H9 (cell line): ENCODE measurements at regions not wholly inside any gene's neighbourhood (a gene's known extent, or its start where the extent isn't known, plus 50 kb on each side); places are given as distances from the start of the nearest gene placed in this dataset.

Source experiments
- DNase-seq: peaks from one replicate; pipeline ENCODE4 v3.0.0-alpha.2; 2017
- H2AFZ ChIP-seq: one replicate; pipeline ENCODE4 v1.6.1; 2013; ENCODE audit warnings: mild to moderate bottlenecking, low read length, control low read depth, moderate library complexity
- H2AK5ac ChIP-seq: 2 replicates; pipeline ENCODE4 v1.6.1; 2013; ENCODE audit warnings: low read length, control low read depth, mixed read lengths; ENCODE audit not compliant: insufficient read length
- H2BK120ac ChIP-seq: one replicate; pipeline ENCODE4 v1.6.1; 2013; ENCODE audit warnings: low read depth, mild to moderate bottlenecking, low read length, control low read depth, inconsistent platforms; ENCODE audit not compliant: poor library complexity, severe bottlenecking
- H2BK12ac ChIP-seq: 2 replicates; pipeline ENCODE4 v1.6.1; 2013; ENCODE audit warnings: low read length, control low read depth, mixed read lengths, low read depth; ENCODE audit not compliant: insufficient read length
- H2BK15ac ChIP-seq: 2 replicates; pipeline ENCODE4 v1.6.1; 2013; ENCODE audit warnings: low read depth, low read length, control low read depth
- H2BK20ac ChIP-seq: one replicate; pipeline ENCODE4 v1.6.1; 2013; ENCODE audit warnings: low read depth, mild to moderate bottlenecking, low read length, control low read depth, inconsistent platforms; ENCODE audit not compliant: poor library complexity, severe bottlenecking
- H2BK5ac ChIP-seq: 2 replicates; pipeline ENCODE4 v1.6.1; 2013; ENCODE audit warnings: low read length, control low read depth, mixed read lengths; ENCODE audit not compliant: insufficient read length
- H3K14ac ChIP-seq: 2 replicates; pipeline ENCODE4 v1.6.1; 2013; ENCODE audit warnings: low read length, control low read depth; ENCODE audit not compliant: insufficient read depth
- H3K18ac ChIP-seq: 2 replicates; pipeline ENCODE4 v1.6.1; 2013; ENCODE audit warnings: low read depth, mild to moderate bottlenecking, mixed read lengths, low read length, control low read depth; ENCODE audit not compliant: insufficient read length
- H3K23ac ChIP-seq: 2 replicates; pipeline ENCODE4 v1.6.1; 2013; ENCODE audit warnings: low read length, control low read depth, mixed read lengths, low read depth; ENCODE audit not compliant: insufficient read length
- H3K23me2 ChIP-seq: 2 replicates; pipeline ENCODE4 v1.6.1; 2013; ENCODE audit warnings: low read depth, mild to moderate bottlenecking, mixed read lengths, low read length, control low read depth; ENCODE audit not compliant: insufficient read length, poor library complexity, severe bottlenecking
- H3K27ac ChIP-seq: 2 replicates; pipeline ENCODE4 v1.5.1; 2013; ENCODE audit warnings: low read length, control low read depth, mixed read lengths, low read depth; ENCODE audit not compliant: insufficient read length
- H3K27me3 ChIP-seq: 2 replicates; pipeline ENCODE4 v1.6.1; 2013; ENCODE audit warnings: low read length, control low read depth, inconsistent platforms; ENCODE audit not compliant: insufficient read depth
- H3K4ac ChIP-seq: 2 replicates; pipeline ENCODE4 v1.6.1; 2013; ENCODE audit warnings: low read depth, mild to moderate bottlenecking, control low read depth, inconsistent platforms, low read length, moderate library complexity
- H3K4me1 ChIP-seq: 2 replicates; pipeline ENCODE4 v1.6.1; 2013; ENCODE audit warnings: low read length, control low read depth, inconsistent platforms; ENCODE audit not compliant: insufficient read depth
- H3K4me2 ChIP-seq: 2 replicates; pipeline ENCODE4 v1.6.1; 2013; ENCODE audit warnings: low read length, control low read depth, mixed read lengths; ENCODE audit not compliant: insufficient read length, insufficient read depth
- H3K56ac ChIP-seq: 2 replicates; pipeline ENCODE4 v1.6.1; 2013; ENCODE audit warnings: low read depth, mild to moderate bottlenecking, mixed read lengths, low read length, control low read depth; ENCODE audit not compliant: insufficient read length
- H3K79me1 ChIP-seq: 2 replicates; pipeline ENCODE4 v1.6.1; 2013; ENCODE audit warnings: low read depth, mild to moderate bottlenecking, moderate library complexity, low read length, control low read depth, inconsistent platforms; ENCODE audit not compliant: insufficient read depth, poor library complexity, severe bottlenecking
- H3K79me2 ChIP-seq: 2 replicates; pipeline ENCODE4 v1.6.1; 2013; ENCODE audit warnings: low read length, control low read depth, inconsistent platforms; ENCODE audit not compliant: insufficient read depth
- H3K9ac ChIP-seq: 2 replicates; pipeline ENCODE4 v1.6.1; 2013; ENCODE audit warnings: low read length, control low read depth, mixed read lengths; ENCODE audit not compliant: insufficient read length; ENCODE audit errors: extremely low read depth
- H3K9me3 ChIP-seq: one replicate; pipeline ENCODE4 v1.6.1; 2013; ENCODE audit warnings: low read depth, low read length, inconsistent platforms; ENCODE audit not compliant: control insufficient read depth
- H3T11ph ChIP-seq: one replicate; pipeline ENCODE4 v1.6.1; 2013; ENCODE audit warnings: mild to moderate bottlenecking, low read length, control low read depth, inconsistent platforms
- H4K20me1 ChIP-seq: one replicate; pipeline ENCODE4 v1.6.1; 2013; ENCODE audit not compliant: control insufficient read depth, insufficient read length, insufficient read depth
- H4K5ac ChIP-seq: 2 replicates; pipeline ENCODE4 v1.6.1; 2013; ENCODE audit warnings: low read depth, mild to moderate bottlenecking, mixed read lengths, low read length, control low read depth; ENCODE audit not compliant: insufficient read length
- H4K8ac ChIP-seq: replicated peaks from 2 replicates; pipeline ENCODE4 v1.6.1; 2013; ENCODE audit warnings: low read length, control low read depth, mixed read lengths, low read depth; ENCODE audit not compliant: insufficient read length
- H4K91ac ChIP-seq: 2 replicates; pipeline ENCODE4 v1.6.1; 2013; ENCODE audit warnings: low read depth, mild to moderate bottlenecking, moderate library complexity, mixed read lengths, low read length, control low read depth; ENCODE audit not compliant: insufficient read length
- H3K27ac Mint-ChIP-seq, 3 experiments: 2 replicates in 2 of 3; 3 replicates in 1 of 3; pipeline ENCODE4 v1.8.0; 2020 to 2021; ENCODE audit warnings: mixed read lengths in 3 of 3, mild to moderate bottlenecking in 1 of 3, moderate library complexity in 1 of 3
- H3K27me3 Mint-ChIP-seq: 2 replicates; pipeline ENCODE4 v1.8.0; 2021; ENCODE audit warnings: low read depth, mild to moderate bottlenecking, moderate library complexity, mixed read lengths
- H3K36me3 Mint-ChIP-seq, 3 experiments: 2 replicates in 2 of 3; 3 replicates in 1 of 3; pipeline ENCODE4 v1.8.0; 2020 to 2021; ENCODE audit warnings: low read depth in 3 of 3, mixed read lengths in 3 of 3; ENCODE audit not compliant: insufficient read depth in 1 of 3
- H3K4me1 Mint-ChIP-seq, 2 experiments: 2 replicates each; pipeline ENCODE4 v1.8.0; 2020; ENCODE audit warnings: mixed read lengths in 2 of 2
- H3K4me3 Mint-ChIP-seq, 2 experiments: 2 replicates in 1 of 2; 3 replicates in 1 of 2; pipeline ENCODE4 v1.8.0; 2020 to 2021; ENCODE audit warnings: mild to moderate bottlenecking in 2 of 2, mixed read lengths in 2 of 2, moderate library complexity in 1 of 2
- H3K9me3 Mint-ChIP-seq, 2 experiments: 2 replicates in 1 of 2; 3 replicates in 1 of 2; pipeline ENCODE4 v1.8.0; 2020; ENCODE audit warnings: mild to moderate bottlenecking in 2 of 2, mixed read lengths in 2 of 2, moderate library complexity in 1 of 2
- WGBS: extraction: QIAGEN DNeasy Blood & Tissue Kit; methylation state at CpG from one replicate; pipeline ENCODE4 v1.1.7; 2013; ENCODE audit warnings: missing lambda C conversion rate, low lambda C conversion rate, mixed read lengths; ENCODE audit not compliant: insufficient read length; ENCODE audit errors: extremely low coverage; 5-methylcytosine and 5-hydroxymethylcytosine counted together
- TF ChIP-seq, protein P1 (sequence below): fragments of 200-600 bp; sonication (generic); conservative IDR thresholded peaks from 3 replicates; pipeline ENCODE4 v1.8.0; 2021; ENCODE audit warnings: antibody characterized with exemption, mild to moderate bottlenecking

DNA sequence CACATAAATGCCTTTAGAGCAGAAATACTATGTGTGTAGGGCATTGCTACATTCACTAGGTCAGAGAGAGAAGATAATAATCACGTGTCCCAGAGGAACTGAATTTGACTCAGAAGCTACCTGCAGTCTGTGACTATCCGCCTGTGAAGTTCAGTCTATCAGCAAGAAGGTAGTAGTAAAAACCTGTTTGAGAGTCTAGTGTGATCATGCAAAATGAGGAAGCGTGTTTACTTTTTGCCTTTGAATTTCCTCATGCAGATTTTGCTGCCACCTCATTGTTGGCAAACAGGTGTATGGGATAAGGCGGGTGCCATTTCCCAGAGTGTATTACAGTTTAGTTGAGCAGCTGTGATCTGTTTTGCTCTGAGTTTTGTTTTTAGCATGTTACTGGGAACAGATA is 403.9 kb upstream of the FANCL start:
- Histone ChIP-seq H3K4ac (no peak overlapping the region), H2AK5ac (no peak overlapping the region), H3K4me1 (peaks cover 6% of the 10 kb centered on the region; the same call in 1 of the 2 replicates), H3K23ac (no peak overlapping the region), H4K8ac (no peak overlapping the region), H4K5ac (no peak overlapping the region), H4K91ac (no peak overlapping the region), H2AFZ (no peak overlapping the region), H3T11ph (no peak overlapping the region), H4K20me1 (no peaks in the 10 kb centered on the region), H2BK15ac (no peak overlapping the region), H3K14ac (no peak overlapping the region), H3K9ac (no peak overlapping the region), H2BK12ac (no peak overlapping the region), H2BK20ac (no peak overlapping the region), H2BK120ac (no peak overlapping the region), H3K79me2 (no peaks in the 10 kb centered on the region), H3K27ac (no peak overlapping the region), H3K27me3 (no peaks in the 10 kb centered on the region), H3K4me2 (no peak overlapping the region), H2BK5ac (no peak overlapping the region), H3K56ac (no peak overlapping the region), H3K18ac (no peak overlapping the region), H3K23me2 (no peaks in the 10 kb centered on the region), H3K79me1 (no peaks in the 10 kb centered on the region), H3K9me3 (no peaks in the 10 kb centered on the region)
- no peaks in the 10 kb centered on the region for H3K36me3 Mint-ChIP-seq
- H3K4me3 Mint-ChIP-seq: no peak overlapping the region
- TF ChIP-seq, protein P1, sequence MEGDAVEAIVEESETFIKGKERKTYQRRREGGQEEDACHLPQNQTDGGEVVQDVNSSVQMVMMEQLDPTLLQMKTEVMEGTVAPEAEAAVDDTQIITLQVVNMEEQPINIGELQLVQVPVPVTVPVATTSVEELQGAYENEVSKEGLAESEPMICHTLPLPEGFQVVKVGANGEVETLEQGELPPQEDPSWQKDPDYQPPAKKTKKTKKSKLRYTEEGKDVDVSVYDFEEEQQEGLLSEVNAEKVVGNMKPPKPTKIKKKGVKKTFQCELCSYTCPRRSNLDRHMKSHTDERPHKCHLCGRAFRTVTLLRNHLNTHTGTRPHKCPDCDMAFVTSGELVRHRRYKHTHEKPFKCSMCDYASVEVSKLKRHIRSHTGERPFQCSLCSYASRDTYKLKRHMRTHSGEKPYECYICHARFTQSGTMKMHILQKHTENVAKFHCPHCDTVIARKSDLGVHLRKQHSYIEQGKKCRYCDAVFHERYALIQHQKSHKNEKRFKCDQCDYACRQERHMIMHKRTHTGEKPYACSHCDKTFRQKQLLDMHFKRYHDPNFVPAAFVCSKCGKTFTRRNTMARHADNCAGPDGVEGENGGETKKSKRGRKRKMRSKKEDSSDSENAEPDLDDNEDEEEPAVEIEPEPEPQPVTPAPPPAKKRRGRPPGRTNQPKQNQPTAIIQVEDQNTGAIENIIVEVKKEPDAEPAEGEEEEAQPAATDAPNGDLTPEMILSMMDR: no peak
- H3K4me1 Mint-ChIP-seq: peaks cover 17 to 20% of the 10 kb centered on the region in 2 experiments
- 0 out of 7 replicates have a peak overlapping the region, but pooled peaks of 1 of the 3 experiments have one; percentile 32 for H3K27ac Mint-ChIP-seq
- DNase-seq: no peak
- H3K9me3 Mint-ChIP-seq: no peaks in the 10 kb centered on the region
- WGBS: no CpG with 5 or more reads among the region's 4 CpGs
- no peaks in the 10 kb centered on the region for H3K27me3 Mint-ChIP-seq
